Spinal cord (tissue), 9 donors: ENCODE measurements at regions not wholly inside any gene's neighbourhood (a gene's known extent, or its start where the extent isn't known, plus 50 kb on each side); places are given as distances from the start of the nearest gene placed in this dataset.

Experiments used
- DNase-seq, 6 donors: peaks; one replicate each; pipeline versions ENCODE4 v3.0.0 to v3.0.0-alpha.2; 2013 to 2015; ENCODE audit warnings: low spot score in 6 of 6, low read depth in 4 of 6
- H3K27ac ChIP-seq: one replicate; pipeline ENCODE4 v1.5.1; 2013; ENCODE audit warnings: low read depth, low read length, control low read depth
- H3K27me3 ChIP-seq: one replicate; pipeline ENCODE4 v1.6.1; 2013; ENCODE audit warnings: low read length; ENCODE audit not compliant: control insufficient read depth, insufficient read depth
- H3K36me3 ChIP-seq: one replicate; pipeline ENCODE4 v1.6.1; 2013; ENCODE audit warnings: low read length; ENCODE audit not compliant: control insufficient read depth, insufficient read depth
- H3K4me1 ChIP-seq: one replicate; pipeline ENCODE4 v1.6.1; 2013; ENCODE audit warnings: low read length; ENCODE audit not compliant: control insufficient read depth, insufficient read depth
- H3K4me3 ChIP-seq: one replicate; pipeline ENCODE4 v1.5.1; 2013; ENCODE audit warnings: low read depth, low read length, control low read depth
- H3K9me3 ChIP-seq: one replicate; pipeline ENCODE4 v1.6.1; 2013; ENCODE audit warnings: low read length; ENCODE audit not compliant: control insufficient read depth, insufficient read depth
- whole genome bisulfite sequencing: methylation state at CpG from one replicate; pipeline ENCODE4 v1.1.5; 2013; ENCODE audit warnings: missing lambda C conversion rate; ENCODE audit not compliant: insufficient coverage; 5-methylcytosine and 5-hydroxymethylcytosine counted together
- donor health status: healthy.

GRCh38 chr11:90556606-90557005, 333.8 kb upstream of the CHORDC1 start:
- Histone ChIP-seq H3K4me3 (no peak overlapping the region), H3K36me3 (no peaks in the 10 kb centered on the region), H3K27ac (no peak overlapping the region), H3K4me1 (no peaks in the 10 kb centered on the region), H3K9me3 (no peaks in the 10 kb centered on the region), H3K27me3 (no peaks in the 10 kb centered on the region)
- DNase-seq = no peak
- 48% methylated on average over 3 of the region's 4 CpGs for WGBS

- no peaks in the 10 kb centered on the region for H3K36me3 ChIP-seq
- DNase-seq = no peak
- no peaks in the 10 kb centered on the region for H3K4me1 ChIP-seq
- H3K9me3 ChIP-seq = no peaks in the 10 kb centered on the region
- H3K27me3 ChIP-seq = no peaks in the 10 kb centered on the region
- no peak overlapping the region for H3K4me3 ChIP-seq
- no peak overlapping the region for H3K27ac ChIP-seq
- no CpG with 5 or more reads among the region's 1 CpG for WGBS
Observed at GRCh38 chr11:90556026-90556425, 333.2 kb upstream of the CHORDC1 start.

GRCh38 chr11:90555477-90555876, 332.6 kb upstream of the CHORDC1 start:
- Histone ChIP-seq H3K27ac (no peak overlapping the region), H3K27me3 (no peaks in the 10 kb centered on the region), H3K9me3 (no peaks in the 10 kb centered on the region), H3K4me3 (no peak overlapping the region), H3K36me3 (no peaks in the 10 kb centered on the region), H3K4me1 (no peaks in the 10 kb centered on the region)
- no CpG with 5 or more reads among the region's 2 CpGs for WGBS
- DNase-seq = no peak

- no peak overlapping the region for H3K27ac ChIP-seq
- no peak for DNase-seq
Observed at GRCh38 chr11:90542092-90542491, 319.2 kb upstream of the CHORDC1 start.

GRCh38 chr11:90536301-90536700, 313.5 kb upstream of the CHORDC1 start:
- Histone ChIP-seq H3K4me1 (no peaks in the 10 kb centered on the region), H3K36me3 (no peaks in the 10 kb centered on the region), H3K9me3 (no peaks in the 10 kb centered on the region), H3K27me3 (no peaks in the 10 kb centered on the region), H3K4me3 (no peak overlapping the region), H3K27ac (no peak overlapping the region)
- DNase-seq = no peak
- WGBS = no CpG with 5 or more reads among the region's 3 CpGs

More at GRCh38 chr11:90542092-90542491, 319.2 kb upstream of the CHORDC1 start:
- H3K9me3 ChIP-seq = no peaks in the 10 kb centered on the region
- H3K27me3 ChIP-seq = no peaks in the 10 kb centered on the region
- H3K4me3 ChIP-seq = no peak overlapping the region
- no peaks in the 10 kb centered on the region for H3K36me3 ChIP-seq
- H3K4me1 ChIP-seq = no peaks in the 10 kb centered on the region

GRCh38 chr11:90532125-90532524, 309.3 kb upstream of the CHORDC1 start:
- Histone ChIP-seq H3K36me3 (no peaks in the 10 kb centered on the region), H3K4me1 (no peaks in the 10 kb centered on the region), H3K27me3 (no peaks in the 10 kb centered on the region), H3K27ac (no peak overlapping the region), H3K4me3 (no peak overlapping the region), H3K9me3 (no peaks in the 10 kb centered on the region)
- peak in 1 of 6 donors; percentile 23 for DNase-seq

- Histone ChIP-seq H3K27ac (no peak overlapping the region), H3K36me3 (no peaks in the 10 kb centered on the region), H3K4me1 (no peaks in the 10 kb centered on the region), H3K4me3 (no peak overlapping the region), H3K27me3 (no peaks in the 10 kb centered on the region), H3K9me3 (no peaks in the 10 kb centered on the region)
- WGBS = no CpG with 5 or more reads among the region's 1 CpG
- no peak for DNase-seq
Observed at GRCh38 chr11:90531001-90531400, 308.2 kb upstream of the CHORDC1 start.

GRCh38 chr11:90525962-90526361, 303.1 kb upstream of the CHORDC1 start:
- no peaks in the 10 kb centered on the region for H3K9me3 ChIP-seq
- DNase-seq = no peak
- no peaks in the 10 kb centered on the region for H3K27me3 ChIP-seq
- no peak overlapping the region for H3K4me3 ChIP-seq
- H3K27ac ChIP-seq = no peak overlapping the region
- no peaks in the 10 kb centered on the region for H3K4me1 ChIP-seq
- WGBS = no CpG with 5 or more reads among the region's 1 CpG
- H3K36me3 ChIP-seq = no peaks in the 10 kb centered on the region

- no peaks in the 10 kb centered on the region for H3K27me3 ChIP-seq
- H3K27ac ChIP-seq = no peak overlapping the region
- H3K9me3 ChIP-seq = no peaks in the 10 kb centered on the region
- no peaks in the 10 kb centered on the region for H3K36me3 ChIP-seq
- no peaks in the 10 kb centered on the region for H3K4me1 ChIP-seq
- H3K4me3 ChIP-seq = no peak overlapping the region
- no peak for DNase-seq
Observed at GRCh38 chr11:90512846-90513245, 290.0 kb upstream of the CHORDC1 start.

GRCh38 chr11:90510839-90511238, 288.0 kb upstream of the CHORDC1 start:
- no peaks in the 10 kb centered on the region for H3K9me3 ChIP-seq
- no peaks in the 10 kb centered on the region for H3K36me3 ChIP-seq
- no peak overlapping the region for H3K27ac ChIP-seq
- 74% methylated on average over 5 of the region's 5 CpGs for WGBS
- H3K4me3 ChIP-seq = no peak overlapping the region
- H3K4me1 ChIP-seq = no peaks in the 10 kb centered on the region
- H3K27me3 ChIP-seq = no peaks in the 10 kb centered on the region
- DNase-seq = peak in 2 of 6 donors; percentile 20 to 28
